ENCODE measurements at regions not wholly inside any gene's neighbourhood (a gene's known extent, or its start where the extent isn't known, plus 50 kb on each side); places are given as distances from the start of the nearest gene placed in this dataset.

GRCh38 chr15:95328559-95328958 lies 1001.9 kb upstream of the NR2F2 start:
- TF ChIP-seq FOXJ3 (CRISPR knock-in tag; IDR thresholded peaks at IDR 0.05; ENCODE audit: borderline replicate concordance) (no peak), MAX (CRISPR knock-in tag; IDR thresholded peaks at IDR 0.05) (no peak), CTCF (IDR thresholded peaks at IDR 0.05) (no peak), TEAD4 (CRISPR knock-in tag; IDR thresholded peaks at IDR 0.05) (no peak), PREB (CRISPR knock-in tag; IDR thresholded peaks at IDR 0.05; ENCODE audit: borderline replicate concordance) (no peak), NR2C2 (CRISPR knock-in tag; IDR thresholded peaks at IDR 0.05) (no peak), ELF4 (CRISPR knock-in tag; IDR thresholded peaks at IDR 0.05; ENCODE audit: low read depth) (no peak), ARID4B (CRISPR knock-in tag; IDR thresholded peaks at IDR 0.05; ENCODE audit: borderline replicate concordance) (no peak), ATF3 (CRISPR knock-in tag; conservative IDR thresholded peaks at IDR 0.05) (no peak), USF2 (CRISPR knock-in tag; IDR thresholded peaks at IDR 0.05) (no peak), ATF2 (CRISPR knock-in tag; IDR thresholded peaks at IDR 0.05; ENCODE audit: borderline replicate concordance, low read depth) (no peak), TP53 (CRISPR knock-in tag; IDR thresholded peaks at IDR 0.05) (no peak), NR1H2 (CRISPR knock-in tag; IDR thresholded peaks at IDR 0.05) (no peak), ERG (CRISPR knock-in tag; IDR thresholded peaks at IDR 0.05) (no peak)
